NCI-H510A (cell line): ENCODE measurements at regions not wholly inside any gene's neighbourhood (a gene's known extent, or its start where the extent isn't known, plus 50 kb on each side); places are given as distances from the start of the nearest gene placed in this dataset.
"Not testable (repeated sequence)": the region's sequence is repeated elsewhere in the genome, so short reads cannot be mapped to it uniquely, and the experiment has no call there.

Experiments
- DNase-seq: peaks from one replicate; lab custom pipeline; 2025; lab: John Stamatoyannopoulos, UW

- no peak for DNase-seq
Observed at GRCh38 chr14:31911160-31911559, 165.9 kb upstream of the ARHGAP5 start.

- no peak for DNase-seq
Observed at GRCh38 chr14:31913370-31913769, 163.7 kb upstream of the ARHGAP5 start.

GRCh38 chr14:31918289-31918688, 158.8 kb upstream of the ARHGAP5 start:
- not testable (repeated sequence) for DNase-seq

GRCh38 chr14:31920001-31920400, 157.1 kb upstream of the ARHGAP5 start:
- no peak for DNase-seq

- no peak for DNase-seq
Observed at GRCh38 chr14:31920989-31921650, 156.0 kb upstream of the ARHGAP5 start.

- no peak for DNase-seq
Observed at GRCh38 chr14:31921721-31922120, 155.4 kb upstream of the ARHGAP5 start.

GRCh38 chr14:31926123-31926522, 151.0 kb upstream of the ARHGAP5 start:
- no peak for DNase-seq

- DNase-seq: no peak
Observed at GRCh38 chr14:31926652-31927347, 150.3 kb upstream of the ARHGAP5 start.

- no peak for DNase-seq
Observed at GRCh38 chr14:31927348-31927832, 149.7 kb upstream of the ARHGAP5 start.

- no peak for DNase-seq
Observed at GRCh38 chr14:31930070-31930469, 147.0 kb upstream of the ARHGAP5 start.

- DNase-seq: no peak
Observed at GRCh38 chr14:31930493-31931240, 146.4 kb upstream of the ARHGAP5 start.

- DNase-seq: no peak
Observed at GRCh38 chr14:31932675-31933074, 144.4 kb upstream of the ARHGAP5 start.

GRCh38 chr14:31933716-31934115, 143.4 kb upstream of the ARHGAP5 start:
- no peak for DNase-seq

- peak; percentile 51 for DNase-seq
Observed at GRCh38 chr14:31934767-31935266, 142.3 kb upstream of the ARHGAP5 start.

- DNase-seq: no peak
Observed at GRCh38 chr14:31935391-31935790, 141.7 kb upstream of the ARHGAP5 start.

- DNase-seq: no peak
Observed at GRCh38 chr14:31936115-31936514, 141.0 kb upstream of the ARHGAP5 start.

GRCh38 chr14:31937730-31938346, 139.3 kb upstream of the ARHGAP5 start:
- DNase-seq: no peak

- DNase-seq: no peak
Observed at GRCh38 chr14:31939934-31940333, 137.2 kb upstream of the ARHGAP5 start.

GRCh38 chr14:31941487-31941886, 135.6 kb upstream of the ARHGAP5 start:
- no peak for DNase-seq

- DNase-seq: no peak
Observed at GRCh38 chr14:31942166-31942841, 134.8 kb upstream of the ARHGAP5 start.

GRCh38 chr14:31943217-31943799, 133.8 kb upstream of the ARHGAP5 start:
- no peak for DNase-seq
